ENCODE measurements at regions not wholly inside any gene's neighbourhood (a gene's known extent, or its start where the extent isn't known, plus 50 kb on each side); places are given as distances from the start of the nearest gene placed in this dataset.

DNA sequence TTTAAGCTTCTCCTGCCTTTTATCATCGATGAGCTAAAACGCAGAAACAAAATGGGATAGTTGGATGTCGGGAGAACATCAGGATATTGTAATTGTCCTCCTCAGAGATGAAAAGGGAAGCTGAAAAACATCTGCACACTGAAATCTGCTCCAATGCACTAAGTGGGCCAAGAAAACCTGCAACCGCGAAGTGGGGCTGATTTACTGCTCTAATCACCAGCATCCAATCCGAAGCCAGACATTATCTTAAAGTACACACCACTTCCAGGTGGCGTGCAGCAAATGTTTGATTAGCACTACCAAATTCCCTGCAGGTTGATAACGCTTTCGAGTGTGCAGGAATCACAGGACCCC, 230.3 kb upstream of the SLC14A2 start:
- no peak for TF ChIP-seq EP300 (IDR thresholded peaks at IDR 0.05; ENCODE audit: borderline replicate concordance)
- no peak for TF ChIP-seq ZBTB7A (IDR thresholded peaks at IDR 0.05; ENCODE audit: low read depth)
- TF ChIP-seq CEBPB (IDR thresholded peaks at IDR 0.05), result no peak
- no peak for TF ChIP-seq TAF1 (IDR thresholded peaks at IDR 0.05; ENCODE audit: low read depth)
